Ascending aorta (tissue), 2 donors: ENCODE measurements at regions not wholly inside any gene's neighbourhood (a gene's known extent, or its start where the extent isn't known, plus 50 kb on each side); places are given as distances from the start of the nearest gene placed in this dataset.

Experiments used
- DNase-seq, 2 donors: peaks; one replicate each; pipeline ENCODE4 v3.0.0-alpha.2; 2019; ENCODE audit warnings: low spot score in 2 of 2
- H3K27ac ChIP-seq, 2 donors: fragments of 200-600 bp; sonication (generic); one replicate each; pipeline ENCODE4 v1.5.1; 2016 to 2017; ENCODE audit warnings: mild to moderate bottlenecking in 1 of 2
- H3K27me3 ChIP-seq: fragments of 200-600 bp; sonication (generic); one replicate; pipeline ENCODE4 v1.5.1; 2017
- H3K36me3 ChIP-seq, 2 donors: fragments of 200-600 bp; sonication (generic); one replicate each; pipeline ENCODE4 v1.5.1; 2016
- H3K4me1 ChIP-seq, 2 donors: fragments of 200-600 bp; sonication (generic); one replicate each; pipeline ENCODE4 v1.5.1; 2016 to 2017; ENCODE audit warnings: mild to moderate bottlenecking in 1 of 2
- H3K4me3 ChIP-seq, 2 donors: fragments of 200-600 bp; sonication (generic); one replicate each; pipeline ENCODE4 v1.5.1; 2016 to 2017; ENCODE audit warnings: mild to moderate bottlenecking in 1 of 2
- H3K9me3 ChIP-seq, 2 donors: fragments of 200-600 bp; sonication (generic); one replicate each; pipeline ENCODE4 v1.5.1; 2016
- intact Hi-C: fragments of 100-400 bp; cut with DNase I; formaldehyde crosslinking; loops from one replicate; pipeline ENCODE4 v1.15.1; 2023
- TF ChIP-seq, protein P1 (sequence below), 3 experiments: fragments of 200-600 bp in 2 of 3; fragments of 450-650 bp in 1 of 3; sonication (generic) in 2 of 3; IDR thresholded peaks; one replicate each; pipeline ENCODE4 v1.5.1; 2016 to 2019; ENCODE audit warnings: antibody characterized with exemption in 3 of 3, mild to moderate bottlenecking in 1 of 3, moderate library complexity in 1 of 3

DNA sequence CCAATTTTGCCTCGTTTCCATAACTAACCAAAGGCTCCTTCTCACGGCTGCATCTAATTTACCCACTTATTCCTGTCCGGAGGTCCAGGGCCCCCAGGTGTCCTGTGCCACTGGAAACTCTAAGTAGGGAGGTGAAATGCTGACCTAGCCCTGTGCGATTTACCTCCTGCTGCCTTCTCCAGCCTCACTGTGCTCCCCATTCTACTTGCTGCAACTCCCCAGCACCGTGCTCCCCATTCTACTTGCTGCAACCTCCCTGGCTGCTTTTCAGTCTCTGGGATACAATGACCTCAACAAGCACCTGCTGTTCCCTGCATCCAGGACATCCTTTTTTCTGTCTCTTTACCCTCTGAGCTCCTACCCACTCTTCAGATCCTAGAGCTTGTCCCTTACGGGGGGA lies 254.7 kb upstream of the PROK2 start:
- Histone ChIP-seq H3K36me3 (no peaks in the 10 kb centered on the region), H3K4me3 (no peak overlapping the region), H3K27me3 (no peaks in the 10 kb centered on the region), H3K4me1 (peaks cover 0 to 6% of the 10 kb centered on the region in 2 donors), H3K27ac (no peak overlapping the region), H3K9me3 (no peaks in the 10 kb centered on the region)
- DNase-seq, result no peak
- TF ChIP-seq, protein P1, sequence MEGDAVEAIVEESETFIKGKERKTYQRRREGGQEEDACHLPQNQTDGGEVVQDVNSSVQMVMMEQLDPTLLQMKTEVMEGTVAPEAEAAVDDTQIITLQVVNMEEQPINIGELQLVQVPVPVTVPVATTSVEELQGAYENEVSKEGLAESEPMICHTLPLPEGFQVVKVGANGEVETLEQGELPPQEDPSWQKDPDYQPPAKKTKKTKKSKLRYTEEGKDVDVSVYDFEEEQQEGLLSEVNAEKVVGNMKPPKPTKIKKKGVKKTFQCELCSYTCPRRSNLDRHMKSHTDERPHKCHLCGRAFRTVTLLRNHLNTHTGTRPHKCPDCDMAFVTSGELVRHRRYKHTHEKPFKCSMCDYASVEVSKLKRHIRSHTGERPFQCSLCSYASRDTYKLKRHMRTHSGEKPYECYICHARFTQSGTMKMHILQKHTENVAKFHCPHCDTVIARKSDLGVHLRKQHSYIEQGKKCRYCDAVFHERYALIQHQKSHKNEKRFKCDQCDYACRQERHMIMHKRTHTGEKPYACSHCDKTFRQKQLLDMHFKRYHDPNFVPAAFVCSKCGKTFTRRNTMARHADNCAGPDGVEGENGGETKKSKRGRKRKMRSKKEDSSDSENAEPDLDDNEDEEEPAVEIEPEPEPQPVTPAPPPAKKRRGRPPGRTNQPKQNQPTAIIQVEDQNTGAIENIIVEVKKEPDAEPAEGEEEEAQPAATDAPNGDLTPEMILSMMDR (IDR thresholded peaks at IDR 0.05), result no peak
- intact Hi-C loops, result loop anchor here (10.0 kb wide), 1 partner anchor 415 kb away; no protein-coding TSS in a partner anchor

DNA sequence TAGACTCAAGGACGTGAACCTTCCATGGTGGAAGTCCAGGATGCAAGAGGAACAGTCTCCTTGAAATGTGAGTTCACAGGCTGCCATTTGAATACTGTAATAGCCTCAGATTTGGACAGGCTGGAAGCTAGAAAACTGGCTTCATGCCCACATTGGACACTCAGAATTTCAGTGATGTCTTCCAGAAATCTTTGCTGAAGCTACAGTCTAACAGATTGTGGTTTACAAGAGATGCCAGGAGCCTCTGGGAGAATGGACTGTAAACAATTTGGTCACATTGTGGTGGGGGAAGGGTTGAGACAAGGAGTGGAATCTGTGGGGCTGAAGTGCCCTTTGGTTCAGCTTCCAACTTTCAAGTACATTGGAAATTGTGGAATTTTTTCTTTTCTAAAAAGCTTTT lies 252.0 kb upstream of the PROK2 start:
- TF ChIP-seq, protein P1 (IDR thresholded peaks at IDR 0.05), result no peak
- Histone ChIP-seq H3K4me3 (no peak overlapping the region), H3K27ac (no peak overlapping the region), H3K4me1 (no peaks in the 10 kb centered on the region), H3K36me3 (no peaks in the 10 kb centered on the region), H3K9me3 (no peaks in the 10 kb centered on the region), H3K27me3 (no peaks in the 10 kb centered on the region)
- intact Hi-C loops, result no loop called here
- no peak for DNase-seq

DNA sequence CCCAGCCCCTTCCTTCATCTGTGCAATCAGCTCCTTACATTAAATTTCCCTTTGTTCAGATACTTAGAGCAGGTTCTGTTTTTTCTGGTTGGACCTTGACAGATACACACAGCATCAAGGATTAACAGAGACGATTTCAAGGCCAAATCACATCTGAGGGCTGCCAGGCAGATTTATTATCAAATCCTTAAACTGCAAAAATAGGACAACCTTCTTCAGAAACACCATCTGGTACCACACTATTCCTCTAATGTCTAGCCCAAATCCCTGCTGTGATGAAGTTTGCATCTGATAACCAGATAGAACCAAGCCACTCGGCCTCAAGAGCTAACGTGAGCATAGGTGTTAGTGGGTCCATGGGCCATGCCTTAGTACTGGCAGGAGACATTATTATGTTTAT lies 250.7 kb upstream of the PROK2 start:
- no peak for DNase-seq
- H3K27ac ChIP-seq, result no peak overlapping the region
- TF ChIP-seq, protein P1 (IDR thresholded peaks at IDR 0.05), result no peak
- no peaks in the 10 kb centered on the region for H3K9me3 ChIP-seq
- H3K36me3 ChIP-seq, result no peaks in the 10 kb centered on the region
- no peaks in the 10 kb centered on the region for H3K4me1 ChIP-seq
- intact Hi-C loops, result no loop called here
- no peaks in the 10 kb centered on the region for H3K27me3 ChIP-seq
- no peak overlapping the region for H3K4me3 ChIP-seq

DNA sequence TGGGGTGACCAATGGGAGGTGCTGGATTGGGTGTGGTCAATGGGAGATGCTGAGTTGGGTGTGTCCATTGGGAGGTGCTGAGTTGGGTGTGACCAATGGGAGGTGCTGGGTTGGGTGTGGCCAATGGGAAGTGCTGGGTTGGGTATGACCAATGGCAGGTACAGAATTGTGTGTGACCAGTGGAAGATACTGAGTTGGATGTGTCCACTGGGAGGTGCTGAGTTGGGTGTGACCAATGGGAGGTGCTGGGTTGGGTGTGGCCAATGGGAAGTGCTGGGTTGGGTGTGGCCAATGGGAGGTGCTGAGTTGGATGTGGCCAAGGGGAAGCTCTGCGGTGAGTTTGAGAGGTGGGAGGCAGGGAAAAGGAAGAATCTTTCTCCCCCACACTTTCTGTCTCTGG lies 250.0 kb upstream of the PROK2 start:
- Histone ChIP-seq H3K4me1 (no peaks in the 10 kb centered on the region), H3K27me3 (no peaks in the 10 kb centered on the region), H3K9me3 (no peaks in the 10 kb centered on the region), H3K27ac (no peak overlapping the region), H3K4me3 (no peak overlapping the region), H3K36me3 (no peaks in the 10 kb centered on the region)
- DNase-seq, result no peak
- TF ChIP-seq, protein P1 (IDR thresholded peaks at IDR 0.05), result no peak
- intact Hi-C loops, result no loop called here

DNA sequence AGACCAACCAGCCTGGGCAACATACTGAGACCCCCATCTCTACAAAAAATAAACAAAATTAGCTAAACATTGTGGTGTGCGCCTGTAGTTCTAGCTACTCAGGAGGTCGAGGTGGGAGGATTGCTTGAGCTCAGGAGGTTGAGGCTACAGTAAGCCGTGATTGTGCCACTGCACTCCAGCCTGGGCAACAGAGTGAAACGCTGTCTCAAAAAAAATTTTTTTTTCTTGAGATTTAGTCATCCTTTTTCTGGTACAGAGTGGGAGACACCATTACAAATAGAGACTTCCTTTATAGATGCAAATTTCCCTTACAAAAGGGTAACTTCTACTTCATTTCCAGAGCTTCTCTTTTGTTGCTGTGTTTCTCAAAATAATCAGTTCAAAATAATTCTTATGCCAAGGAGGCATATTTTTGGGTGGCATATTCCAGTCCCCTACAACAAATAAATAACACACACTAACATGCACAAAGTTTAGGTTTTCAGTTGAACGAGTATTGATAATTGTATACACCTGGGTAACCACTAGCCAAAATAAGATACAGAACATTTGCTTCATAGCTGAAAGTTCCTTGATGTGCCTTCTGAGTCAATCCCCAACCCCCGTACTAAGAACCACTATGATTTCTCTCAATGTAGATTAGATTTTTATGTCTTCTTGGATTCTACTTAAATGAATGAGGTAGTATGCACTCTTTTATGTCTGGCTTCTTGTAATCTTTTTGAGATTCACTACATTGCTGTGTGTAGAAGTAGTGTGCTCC lies 248.9 kb upstream of the PROK2 start:
- TF ChIP-seq, protein P1 (IDR thresholded peaks at IDR 0.05), result no peak
- intact Hi-C loops, result no loop called here

More for the DNA sequence above, 248.9 kb upstream of the PROK2 start:
- H3K4me1 ChIP-seq, result no peaks in the 10 kb centered on the region
- H3K9me3 ChIP-seq, result no peaks in the 10 kb centered on the region
- no peaks in the 10 kb centered on the region for H3K36me3 ChIP-seq
- no peaks in the 10 kb centered on the region for H3K27me3 ChIP-seq
- H3K4me3 ChIP-seq, result no peak overlapping the region
- no peak for DNase-seq
- no peak overlapping the region for H3K27ac ChIP-seq
